MM.1S (cell line): ENCODE measurements at regions not wholly inside any gene's neighbourhood (a gene's known extent, or its start where the extent isn't known, plus 50 kb on each side); places are given as distances from the start of the nearest gene placed in this dataset.

ENCODE experiments used
- DNase-seq: peaks from one replicate; pipeline ENCODE4 v3.0.0-alpha.2; 2015
- H2AFZ ChIP-seq: fragments of 300-600 bp; sonication (generic); 2 replicates; pipeline ENCODE4 v1.6.0; 2016; ENCODE audit warnings: antibody characterized with exemption, low read length
- H3F3A ChIP-seq: fragments of 300-600 bp; sonication (generic); 2 replicates; pipeline ENCODE4 v1.6.1; 2016; ENCODE audit warnings: mild to moderate bottlenecking, antibody characterized with exemption, low read length, moderate library complexity, mixed read lengths; ENCODE audit not compliant: insufficient read depth
- H3K27ac ChIP-seq: fragments of 300-600 bp; sonication (generic); 2 replicates; pipeline ENCODE4 v1.5.1; 2016; ENCODE audit warnings: mild to moderate bottlenecking, low read length
- H3K27me3 ChIP-seq: fragments of 300-600 bp; sonication (generic); replicated peaks from 2 replicates; pipeline ENCODE4 v1.6.0; 2016; ENCODE audit warnings: low read length; ENCODE audit not compliant: insufficient read depth
- H3K36me3 ChIP-seq: fragments of 300-600 bp; sonication (generic); replicated peaks from 2 replicates; pipeline ENCODE4 v1.6.1; 2016; ENCODE audit warnings: mild to moderate bottlenecking, low read length, mixed read lengths; ENCODE audit not compliant: insufficient read depth
- H3K4me1 ChIP-seq: fragments of 300-600 bp; sonication (generic); 2 replicates; pipeline ENCODE4 v1.6.1; 2016; ENCODE audit warnings: low read length, mixed read lengths
- H3K4me2 ChIP-seq: fragments of 300-600 bp; sonication (generic); 2 replicates; pipeline ENCODE4 v1.6.0; 2016; ENCODE audit warnings: low read depth, low read length
- H3K4me3 ChIP-seq: fragments of 300-600 bp; sonication (generic); 2 replicates; pipeline ENCODE4 v1.5.1; 2016; ENCODE audit warnings: low read length, mixed read lengths
- H3K79me2 ChIP-seq: fragments of 300-600 bp; sonication (generic); 2 replicates; pipeline ENCODE4 v1.6.1; 2016; ENCODE audit warnings: mixed run types, low read length, mixed read lengths
- H3K9ac ChIP-seq: fragments of 300-600 bp; sonication (generic); 2 replicates; pipeline ENCODE4 v1.6.1; 2016; ENCODE audit warnings: low read length, mixed read lengths
- H3K9me2 ChIP-seq: fragments of 300-600 bp; sonication (generic); replicated peaks from 2 replicates; pipeline ENCODE4 v1.6.1; 2016; ENCODE audit warnings: mild to moderate bottlenecking, low read length, mixed read lengths; ENCODE audit not compliant: insufficient read depth
- H3K9me3 ChIP-seq: fragments of 300-600 bp; sonication (generic); replicated peaks from 2 replicates; pipeline ENCODE4 v1.6.1; 2016; ENCODE audit warnings: mild to moderate bottlenecking, low read length, mixed read lengths; ENCODE audit not compliant: insufficient read depth
- H4K20me1 ChIP-seq: fragments of 300-600 bp; sonication (generic); 2 replicates; pipeline ENCODE4 v1.6.1; 2016; ENCODE audit warnings: mild to moderate bottlenecking, low read length, moderate library complexity, mixed read lengths; ENCODE audit not compliant: insufficient read depth
- CTCF ChIP-seq: fragments of 300-600 bp; sonication (generic); IDR thresholded peaks from 2 replicates; pipeline ENCODE4 v1.5.1; 2016; ENCODE audit warnings: antibody characterized with exemption, low read length, mixed read lengths
- EZH2 ChIP-seq: fragments of 300-600 bp; sonication (generic); optimal IDR thresholded peaks from 2 replicates; pipeline ENCODE3; 2017; ENCODE audit warnings: low read depth, mild to moderate bottlenecking, antibody characterized with exemption, low read length, mixed read lengths
- EZH2phosphoT487 ChIP-seq: fragments of 300-600 bp; sonication (generic); IDR thresholded peaks from 2 replicates; pipeline ENCODE4 v1.6.1; 2018; ENCODE audit warnings: antibody characterized with exemption, low read length

- H3K9ac ChIP-seq = no peak overlapping the region
- TF ChIP-seq CTCF (no peak), EZH2phosphoT487 (no peak), EZH2 (no peak)
- no peak overlapping the region for H3K4me3 ChIP-seq
- no peak overlapping the region for H3K27ac ChIP-seq
- no peaks in the 10 kb centered on the region for H3K9me2 ChIP-seq
- no peak for DNase-seq
- no peaks in the 10 kb centered on the region for H3F3A ChIP-seq
- no peaks in the 10 kb centered on the region for H4K20me1 ChIP-seq
- H2AFZ ChIP-seq = no peak overlapping the region
- H3K4me2 ChIP-seq = no peak overlapping the region
- no peaks in the 10 kb centered on the region for H3K4me1 ChIP-seq
- H3K79me2 ChIP-seq = no peaks in the 10 kb centered on the region
- H3K9me3 ChIP-seq = no peaks in the 10 kb centered on the region
- H3K36me3 ChIP-seq = no peaks in the 10 kb centered on the region
- H3K27me3 ChIP-seq = no peaks in the 10 kb centered on the region
These were observed 379.2 kb downstream of the ACTL7B start for GRCh38 chr9:108476574-108476973.

- H3K36me3 ChIP-seq = no peaks in the 10 kb centered on the region
- no peak for TF ChIP-seq EZH2
- TF ChIP-seq CTCF = no peak
- no peak for TF ChIP-seq EZH2phosphoT487
- H3K9ac ChIP-seq = no peak overlapping the region
- H3K9me3 ChIP-seq = no peaks in the 10 kb centered on the region
- H2AFZ ChIP-seq = no peak overlapping the region
- no peaks in the 10 kb centered on the region for H3K9me2 ChIP-seq
- H3K4me3 ChIP-seq = no peak overlapping the region
- H4K20me1 ChIP-seq = no peaks in the 10 kb centered on the region
- H3K27ac ChIP-seq = no peak overlapping the region
- DNase-seq = no peak
- no peaks in the 10 kb centered on the region for H3K27me3 ChIP-seq
- H3K79me2 ChIP-seq = no peaks in the 10 kb centered on the region
- no peaks in the 10 kb centered on the region for H3F3A ChIP-seq
- no peaks in the 10 kb centered on the region for H3K4me1 ChIP-seq
- no peak overlapping the region for H3K4me2 ChIP-seq
These were observed 380.0 kb downstream of the ACTL7B start for GRCh38 chr9:108475813-108476212.

- TF ChIP-seq EZH2phosphoT487 (no peak), CTCF (no peak), EZH2 (no peak)
- Histone ChIP-seq H3K27me3 (no peaks in the 10 kb centered on the region), H3K9ac (no peak overlapping the region), H3K79me2 (no peaks in the 10 kb centered on the region), H3K36me3 (no peaks in the 10 kb centered on the region), H4K20me1 (no peaks in the 10 kb centered on the region), H2AFZ (no peak overlapping the region), H3K9me2 (no peaks in the 10 kb centered on the region), H3K27ac (no peak overlapping the region), H3K4me1 (no peaks in the 10 kb centered on the region), H3K4me2 (no peak overlapping the region), H3K4me3 (no peak overlapping the region), H3F3A (no peaks in the 10 kb centered on the region), H3K9me3 (no peaks in the 10 kb centered on the region)
- DNase-seq = no peak
These were observed 381.4 kb downstream of the ACTL7B start for GRCh38 chr9:108474356-108474755.
